Mesenchymal stem cell (in vitro differentiated cells and primary cell): ENCODE measurements at regions not wholly inside any gene's neighbourhood (a gene's known extent, or its start where the extent isn't known, plus 50 kb on each side); places are given as distances from the start of the nearest gene placed in this dataset.
A peak's percentile ranks its signal among the peaks of the same experiment; 100 is the strongest.

Source experiments
- DNase-seq: peaks from one replicate; pipeline ENCODE4 v3.0.0-alpha.2; 2013
- H2AFZ ChIP-seq: one replicate; pipeline ENCODE4 v1.6.1; 2013; ENCODE audit warnings: low read depth, mild to moderate bottlenecking, control low read depth, inconsistent platforms, low read length, moderate library complexity
- H2AK5ac ChIP-seq: 2 replicates; pipeline ENCODE4 v1.6.1; 2013; ENCODE audit warnings: low read length, moderate library complexity, mild to moderate bottlenecking, inconsistent platforms; ENCODE audit not compliant: severe bottlenecking
- H2BK120ac ChIP-seq: one replicate; pipeline ENCODE4 v1.6.1; 2013; ENCODE audit warnings: low read depth, mild to moderate bottlenecking, inconsistent platforms, low read length, moderate library complexity
- H2BK12ac ChIP-seq, 2 experiments: one replicate each; pipeline ENCODE4 v1.6.1; 2013; ENCODE audit warnings: inconsistent platforms in 2 of 2, low read length in 2 of 2, mild to moderate bottlenecking in 2 of 2, moderate library complexity in 2 of 2, control low read depth in 1 of 2
- H2BK15ac ChIP-seq: one replicate; pipeline ENCODE4 v1.6.1; 2013; ENCODE audit warnings: mild to moderate bottlenecking, low read depth, inconsistent platforms; ENCODE audit not compliant: poor library complexity, severe bottlenecking
- H2BK5ac ChIP-seq: 2 replicates; pipeline ENCODE4 v1.6.1; 2013; ENCODE audit warnings: low read depth, mild to moderate bottlenecking, low read length, control low read depth, inconsistent platforms; ENCODE audit not compliant: poor library complexity, severe bottlenecking
- H3K14ac ChIP-seq, 2 experiments: one replicate each; pipeline ENCODE4 v1.6.1; 2013; ENCODE audit warnings: inconsistent platforms in 2 of 2, low read length in 2 of 2, control low read depth in 1 of 2, mild to moderate bottlenecking in 1 of 2, moderate library complexity in 1 of 2
- H3K18ac ChIP-seq, 2 experiments: one replicate each; pipeline ENCODE4 v1.6.1; 2013; ENCODE audit warnings: inconsistent platforms in 2 of 2, low read length in 2 of 2, control low read depth in 1 of 2, low read depth in 1 of 2, mild to moderate bottlenecking in 1 of 2
- H3K23ac ChIP-seq, 2 experiments: one replicate each; pipeline ENCODE4 v1.6.1; 2013; ENCODE audit warnings: inconsistent platforms in 2 of 2, low read length in 2 of 2, mild to moderate bottlenecking in 2 of 2, moderate library complexity in 2 of 2, control low read depth in 1 of 2
- H3K27ac ChIP-seq: 2 replicates; pipeline ENCODE4 v1.5.1; 2013; ENCODE audit warnings: mild to moderate bottlenecking, moderate library complexity, low read length, control low read depth, inconsistent platforms; ENCODE audit not compliant: poor library complexity, severe bottlenecking
- H3K27me3 ChIP-seq, 2 experiments: 2 replicates each; pipeline versions ENCODE4 v1.6.1 to v1.7.0; 2013; ENCODE audit warnings: low read length in 2 of 2, mild to moderate bottlenecking in 2 of 2, moderate library complexity in 2 of 2, control low read depth in 1 of 2, inconsistent platforms in 1 of 2; ENCODE audit not compliant: control insufficient read depth in 1 of 2, insufficient read depth in 1 of 2
- H3K36me3 ChIP-seq, 2 experiments: 2 replicates each; pipeline versions ENCODE4 v1.6.1 to v1.7.0; 2013; ENCODE audit warnings: low read length in 2 of 2, control low read depth in 1 of 2, inconsistent platforms in 1 of 2, low read depth in 1 of 2, mild to moderate bottlenecking in 1 of 2; ENCODE audit not compliant: insufficient read depth in 2 of 2, control insufficient read depth in 1 of 2
- H3K4ac ChIP-seq, 2 experiments: one replicate each; pipeline ENCODE4 v1.6.1; 2013; ENCODE audit warnings: inconsistent platforms in 2 of 2, low read length in 2 of 2, mild to moderate bottlenecking in 2 of 2, moderate library complexity in 2 of 2, control low read depth in 1 of 2, low read depth in 1 of 2
- H3K4me1 ChIP-seq: 2 replicates; pipeline ENCODE4 v1.6.1; 2013; ENCODE audit warnings: low read depth, low read length, control low read depth; ENCODE audit not compliant: control insufficient read depth, insufficient read depth
- H3K4me2 ChIP-seq: 2 replicates; pipeline ENCODE4 v1.6.1; 2013; ENCODE audit warnings: low read length, mild to moderate bottlenecking, inconsistent platforms; ENCODE audit not compliant: poor library complexity, severe bottlenecking
- H3K4me3 ChIP-seq, 2 experiments: 2 replicates each; pipeline versions ENCODE4 v1.5.1 to v1.7.0; 2013; ENCODE audit warnings: low read length in 2 of 2, mild to moderate bottlenecking in 2 of 2, control low read depth in 1 of 2, low read depth in 1 of 2; ENCODE audit not compliant: insufficient read depth in 1 of 2
- H3K79me1 ChIP-seq: replicated peaks from 2 replicates; pipeline ENCODE4 v1.6.1; 2013; ENCODE audit warnings: mild to moderate bottlenecking, control low read depth, low read length, inconsistent platforms; ENCODE audit not compliant: poor library complexity, severe bottlenecking
- H3K9ac ChIP-seq: 2 replicates; pipeline ENCODE4 v1.7.0; 2013; ENCODE audit warnings: mild to moderate bottlenecking, low read length, moderate library complexity
- H3K9me3 ChIP-seq: 2 replicates; pipeline ENCODE4 v1.7.0; 2013; ENCODE audit warnings: mild to moderate bottlenecking, low read length; ENCODE audit not compliant: control insufficient read depth
- H4K8ac ChIP-seq: one replicate; pipeline ENCODE4 v1.6.1; 2013; ENCODE audit warnings: inconsistent platforms, mild to moderate bottlenecking, low read length, moderate library complexity
- H4K91ac ChIP-seq: one replicate; pipeline ENCODE4 v1.6.1; 2013; ENCODE audit warnings: mild to moderate bottlenecking, low read length, inconsistent platforms
- WGBS: methylation state at CpG from one replicate; pipeline ENCODE4 v1.1.7; 2013; ENCODE audit warnings: mixed read lengths; 5-methylcytosine and 5-hydroxymethylcytosine counted together

GRCh38 chr11:11155962-11156815 is 196.9 kb downstream of the CSNK2A3 start:
- no peak overlapping the region for H2AK5ac ChIP-seq

GRCh38 chr11:11152877-11153276 is 200.2 kb downstream of the CSNK2A3 start:
- no peak overlapping the region for H2AFZ ChIP-seq
- no peak overlapping the region for H3K27ac ChIP-seq
- H3K9me3 ChIP-seq = no peaks in the 10 kb centered on the region

More at GRCh38 chr11:11155962-11156815, 196.9 kb downstream of the CSNK2A3 start:
- no peaks in the 10 kb centered on the region for H3K36me3 ChIP-seq
- no peak overlapping the region for H3K4ac ChIP-seq
- no peaks in the 10 kb centered on the region for H3K4me1 ChIP-seq
- H3K4me2 ChIP-seq = no peak overlapping the region
- H3K79me1 ChIP-seq = no peaks in the 10 kb centered on the region
- H2BK5ac ChIP-seq = no peak overlapping the region
- H2BK120ac ChIP-seq = no peak overlapping the region
- H3K14ac ChIP-seq = peak overlapping the region in 1 of 2 experiments; percentile 39
- 61% methylated on average over 33 of the region's 33 CpGs for WGBS
- H3K9me3 ChIP-seq = no peaks in the 10 kb centered on the region
- H2AFZ ChIP-seq = no peak overlapping the region
- H2BK12ac ChIP-seq = peak overlapping the region in 1 of 2 experiments; percentile 6
- no peak overlapping the region for H3K23ac ChIP-seq
- H3K27me3 ChIP-seq = peaks cover 25 to 35% of the 10 kb centered on the region in 2 experiments
- no peak overlapping the region for H3K27ac ChIP-seq
- no peak overlapping the region for H3K9ac ChIP-seq
- H4K91ac ChIP-seq = no peak overlapping the region
- no peak overlapping the region for H3K18ac ChIP-seq
- no peak overlapping the region for H2BK15ac ChIP-seq
- no peak overlapping the region for H3K4me3 ChIP-seq
- no peak overlapping the region for H4K8ac ChIP-seq
- DNase-seq = no peak

DNA sequence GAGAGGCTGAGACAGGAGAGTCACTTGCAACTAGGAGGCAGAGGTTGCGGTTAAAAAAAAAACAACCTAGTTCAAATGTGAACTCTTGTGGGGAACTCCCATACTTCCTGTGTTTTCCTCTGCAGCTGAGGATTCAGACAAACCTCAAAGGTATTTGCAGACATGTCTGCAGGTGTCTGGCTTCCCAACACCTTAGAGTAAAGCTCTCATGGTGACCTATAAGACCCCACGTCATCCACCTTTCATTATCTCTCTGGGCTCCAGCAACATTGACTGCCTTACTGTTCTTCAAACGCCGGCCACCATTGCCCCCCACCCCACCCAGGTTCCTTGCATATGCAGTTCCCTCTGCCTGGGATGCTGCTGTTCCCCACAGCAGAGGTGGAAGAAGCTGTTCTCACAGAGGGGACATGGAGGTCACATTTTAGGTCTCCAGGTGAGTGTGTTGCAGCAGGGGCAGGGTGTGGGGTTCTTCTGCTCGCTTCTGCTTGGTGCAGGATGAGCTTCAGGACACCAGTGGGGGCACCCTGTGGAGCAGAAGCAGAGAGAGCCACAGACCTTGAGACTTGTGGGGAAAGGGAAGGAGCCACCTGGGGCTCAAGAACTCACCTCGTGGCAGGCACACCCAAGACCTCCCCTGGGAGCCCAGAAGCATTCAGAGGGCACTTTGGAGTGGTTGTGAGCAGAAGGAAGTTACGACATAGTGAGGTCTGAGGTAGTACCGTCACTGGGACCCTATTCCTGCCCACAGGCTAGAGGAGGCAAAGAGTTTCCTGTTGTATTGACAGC is 203.2 kb downstream of the CSNK2A3 start:
- Histone ChIP-seq H3K14ac (peak overlapping the region in 1 of 2 experiments; percentile 47), H3K9ac (no peak overlapping the region), H3K27ac (no peak overlapping the region), H2BK12ac (peak overlapping the region in 1 of 2 experiments; percentile 32), H3K4me3 (no peak overlapping the region), H2BK5ac (no peak overlapping the region), H3K4ac (no peak overlapping the region), H3K79me1 (no peaks in the 10 kb centered on the region), H3K36me3 (no peaks in the 10 kb centered on the region), H2AFZ (no peak overlapping the region), H3K9me3 (peaks cover 9% of the 10 kb centered on the region), H4K91ac (no peak overlapping the region), H3K4me2 (no peak overlapping the region), H4K8ac (no peak overlapping the region), H3K4me1 (no peaks in the 10 kb centered on the region), H3K23ac (no peak overlapping the region), H2BK15ac (no peak overlapping the region), H3K27me3 (peaks cover 11 to 21% of the 10 kb centered on the region in 2 experiments), H2BK120ac (no peak overlapping the region), H3K18ac (no peak overlapping the region), H2AK5ac (no peak overlapping the region)
- DNase-seq = no peak
- 87% methylated on average over 8 of the region's 8 CpGs for WGBS

More at GRCh38 chr11:11152877-11153276, 200.2 kb downstream of the CSNK2A3 start:
- no peak overlapping the region for H2AK5ac ChIP-seq
- H3K4me2 ChIP-seq = no peak overlapping the region
- no peak overlapping the region for H2BK5ac ChIP-seq
- no peak overlapping the region for H2BK15ac ChIP-seq
- H3K4ac ChIP-seq = no peak overlapping the region
- DNase-seq = no peak
- H3K4me1 ChIP-seq = no peaks in the 10 kb centered on the region
- H3K14ac ChIP-seq = no peak overlapping the region
- H4K91ac ChIP-seq = no peak overlapping the region
- no peak overlapping the region for H2BK120ac ChIP-seq
- no peaks in the 10 kb centered on the region for H3K79me1 ChIP-seq
- peaks cover 23 to 24% of the 10 kb centered on the region in 2 experiments for H3K27me3 ChIP-seq
- H3K36me3 ChIP-seq = no peaks in the 10 kb centered on the region
- H2BK12ac ChIP-seq = no peak overlapping the region
- H3K9ac ChIP-seq = no peak overlapping the region
- 79% methylated on average over 4 of the region's 4 CpGs for WGBS
- H3K18ac ChIP-seq = no peak overlapping the region
- no peak overlapping the region for H3K4me3 ChIP-seq
- no peak overlapping the region for H3K23ac ChIP-seq
- no peak overlapping the region for H4K8ac ChIP-seq

DNA sequence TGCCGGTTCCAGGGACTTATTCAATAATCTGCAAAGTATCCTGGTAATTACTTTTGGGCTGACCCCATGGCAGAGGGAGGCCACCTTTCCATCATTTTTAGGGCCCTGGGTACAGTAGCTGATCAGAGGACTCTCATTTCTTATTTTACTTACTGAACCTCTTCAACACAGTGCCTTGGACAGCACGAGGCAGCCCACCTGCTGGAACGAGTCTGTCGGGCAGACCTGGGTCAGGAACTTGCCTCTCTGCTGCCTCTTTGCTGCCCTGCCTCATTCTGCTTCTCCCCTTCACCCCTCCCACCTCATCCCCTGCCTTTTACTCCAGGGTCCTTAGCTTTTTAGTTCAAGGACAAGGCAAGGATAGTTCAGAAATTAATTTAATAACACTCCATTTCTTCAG is 204.5 kb downstream of the CSNK2A3 start:
- H4K8ac ChIP-seq = no peak overlapping the region
- H3K4ac ChIP-seq = no peak overlapping the region
- peak overlapping the region; percentile 12 for H3K27ac ChIP-seq
- peak overlapping the region in 1 of 2 experiments; percentile 41 for H3K18ac ChIP-seq
- H3K36me3 ChIP-seq = no peaks in the 10 kb centered on the region
- H2BK5ac ChIP-seq = no peak overlapping the region
- H2BK15ac ChIP-seq = no peak overlapping the region
- H2AK5ac ChIP-seq = no peak overlapping the region
- no peak for DNase-seq
- H3K79me1 ChIP-seq = no peaks in the 10 kb centered on the region
- H2BK120ac ChIP-seq = no peak overlapping the region
- H3K27me3 ChIP-seq = peaks cover 0 to 15% of the 10 kb centered on the region in 2 experiments
- H2AFZ ChIP-seq = no peak overlapping the region
- H3K9ac ChIP-seq = no peak overlapping the region
- no peak overlapping the region for H3K4me2 ChIP-seq
- H3K23ac ChIP-seq = no peak overlapping the region
- H3K4me1 ChIP-seq = no peaks in the 10 kb centered on the region
- WGBS = 76% methylated on average over 4 of the region's 4 CpGs
- H3K14ac ChIP-seq = no peak overlapping the region
- H3K4me3 ChIP-seq = no peak overlapping the region
- H3K9me3 ChIP-seq = peaks cover 9% of the 10 kb centered on the region
- H2BK12ac ChIP-seq = no peak overlapping the region
- no peak overlapping the region for H4K91ac ChIP-seq
